Left colon (tissue), 2 donors: ENCODE measurements at regions not wholly inside any gene's neighbourhood (a gene's known extent, or its start where the extent isn't known, plus 50 kb on each side); places are given as distances from the start of the nearest gene placed in this dataset.
"Not testable (repeated sequence)": the region's sequence is repeated elsewhere in the genome, so short reads cannot be mapped to it uniquely, and the experiment has no call there.

ENCODE experiments used
- ATAC-seq: fragments of 200-7000 bp; cut with Tn5 transposase; one replicate; pipeline ENCODE4 v1.9.1; 2020; ENCODE audit warnings: mild to moderate bottlenecking, moderate library complexity
- DNase-seq, 2 donors: peaks; one replicate each; pipeline ENCODE4 v3.0.0-alpha.2; 2020
- intact Hi-C, 2 donors: fragments of 100-400 bp; cut with DNase I in 1 of 2; cut with micrococcal nuclease in 1 of 2; formaldehyde crosslinking; loops; one replicate each; pipeline versions ENCODE4 v1.11.2 to v1.14.0; 2022; cut with DNase I, micrococcal nuclease
- donor health status: DM: no; HTN: no; CAD: no.
- donor health status: DM: yes; HTN: yes; CAD: no.

- intact Hi-C loops = no loop called here
- DNase-seq = no peak
- no peak for ATAC-seq
Observed at GRCh38 chrX:112935029-112935428, 94.4 kb upstream of the AMOT start.

GRCh38 chrX:112931900-112932299 is 91.3 kb upstream of the AMOT start:
- DNase-seq (no peak), ATAC-seq (no peak)
- intact Hi-C loops = no loop called here

- no peak for DNase-seq
- no peak for ATAC-seq
- intact Hi-C loops = no loop called here
Observed at GRCh38 chrX:112931478-112931877, 90.8 kb upstream of the AMOT start.

GRCh38 chrX:112923381-112923780 is 82.8 kb upstream of the AMOT start:
- ATAC-seq, intact Hi-C loops, DNase-seq: not testable (repeated sequence)

GRCh38 chrX:112913807-112914206 is 73.2 kb upstream of the AMOT start:
- intact Hi-C loops = no loop called here
- DNase-seq (no peak), ATAC-seq (no peak)

GRCh38 chrX:112910418-112910817 is 69.8 kb upstream of the AMOT start:
- ATAC-seq (no peak), DNase-seq (no peak)
- intact Hi-C loops = no loop called here

GRCh38 chrX:112901869-112902725 is 61.5 kb upstream of the AMOT start:
- intact Hi-C loops = no loop called here
- DNase-seq (no peak), ATAC-seq (no peak)

GRCh38 chrX:112896051-112896450 is 55.4 kb upstream of the AMOT start:
- DNase-seq (no peak), ATAC-seq (no peak)
- intact Hi-C loops = no loop called here
